ENCODE measurements at regions not wholly inside any gene's neighbourhood (a gene's known extent, or its start where the extent isn't known, plus 50 kb on each side); places are given as distances from the start of the nearest gene placed in this dataset.

- TF ChIP-seq YY1 (IDR thresholded peaks at IDR 0.05; ENCODE audit: low read depth), result no peak
- no peak for TF ChIP-seq EP300 (IDR thresholded peaks at IDR 0.05; ENCODE audit: borderline replicate concordance)
- no peak for TF ChIP-seq CREB1 (IDR thresholded peaks at IDR 0.05; ENCODE audit: low read depth)
- no peak for TF ChIP-seq EGR1 (IDR thresholded peaks at IDR 0.05)
- no peak for TF ChIP-seq RAD21 (IDR thresholded peaks at IDR 0.05; ENCODE audit: low read depth)
- TF ChIP-seq REST (IDR thresholded peaks at IDR 0.05; ENCODE audit: low read depth), result no peak
These were observed 483.5 kb upstream of the TNC start for GRCh38 chr9:115601434-115601833.

- TF ChIP-seq ZBTB7A (IDR thresholded peaks at IDR 0.05; ENCODE audit: low read depth), result no peak
- TF ChIP-seq MAX (IDR thresholded peaks at IDR 0.05), result no peak
- TF ChIP-seq EGR1 (IDR thresholded peaks at IDR 0.05), result no peak
- TF ChIP-seq FOXM1 (IDR thresholded peaks at IDR 0.05; ENCODE audit: borderline replicate concordance, low read depth), result no peak
- no peak for TF ChIP-seq TCF12 (IDR thresholded peaks at IDR 0.05; ENCODE audit: low read depth)
- no peak for TF ChIP-seq TAF1 (IDR thresholded peaks at IDR 0.05; ENCODE audit: low read depth)
- TF ChIP-seq NFIC (IDR thresholded peaks at IDR 0.05), result no peak
- TF ChIP-seq RAD21 (IDR thresholded peaks at IDR 0.05; ENCODE audit: low read depth), result no peak
- TF ChIP-seq CREB1 (IDR thresholded peaks at IDR 0.05; ENCODE audit: low read depth), result no peak
- TF ChIP-seq USF1 (IDR thresholded peaks at IDR 0.05), result no peak
- TF ChIP-seq TEAD4 (IDR thresholded peaks at IDR 0.05), result no peak
- no peak for TF ChIP-seq CEBPB (IDR thresholded peaks at IDR 0.05)
These were observed 487.0 kb upstream of the TNC start for GRCh38 chr9:115604831-115605483.

GRCh38 chr9:115606838-115607237 lies 488.9 kb upstream of the TNC start:
- TF ChIP-seq CREB1 (IDR thresholded peaks at IDR 0.05; ENCODE audit: low read depth) (no peak), EGR1 (IDR thresholded peaks at IDR 0.05) (no peak), NFIC (IDR thresholded peaks at IDR 0.05) (no peak), TCF12 (IDR thresholded peaks at IDR 0.05; ENCODE audit: low read depth) (no peak), FOXM1 (IDR thresholded peaks at IDR 0.05; ENCODE audit: borderline replicate concordance, low read depth) (no peak), TEAD4 (IDR thresholded peaks at IDR 0.05) (no peak), USF1 (IDR thresholded peaks at IDR 0.05) (no peak), YY1 (IDR thresholded peaks at IDR 0.05; ENCODE audit: low read depth) (no peak), TAF1 (IDR thresholded peaks at IDR 0.05; ENCODE audit: low read depth) (no peak), EP300 (IDR thresholded peaks at IDR 0.05; ENCODE audit: borderline replicate concordance) (no peak), MAX (IDR thresholded peaks at IDR 0.05) (no peak)

GRCh38 chr9:115614326-115614999 lies 496.5 kb upstream of the TNC start:
- no peak for TF ChIP-seq RAD21 (IDR thresholded peaks at IDR 0.05; ENCODE audit: low read depth)
- TF ChIP-seq TCF12 (IDR thresholded peaks at IDR 0.05; ENCODE audit: low read depth), result no peak
- no peak for TF ChIP-seq REST (IDR thresholded peaks at IDR 0.05; ENCODE audit: low read depth)
- no peak for TF ChIP-seq TEAD4 (IDR thresholded peaks at IDR 0.05)
- TF ChIP-seq FOXM1 (IDR thresholded peaks at IDR 0.05; ENCODE audit: borderline replicate concordance, low read depth), result no peak
- TF ChIP-seq ZBTB7A (IDR thresholded peaks at IDR 0.05; ENCODE audit: low read depth), result no peak
- TF ChIP-seq USF1 (IDR thresholded peaks at IDR 0.05), result no peak
- no peak for TF ChIP-seq EGR1 (IDR thresholded peaks at IDR 0.05)
- no peak for TF ChIP-seq CEBPB (IDR thresholded peaks at IDR 0.05)
- no peak for TF ChIP-seq MAX (IDR thresholded peaks at IDR 0.05)
- TF ChIP-seq YY1 (IDR thresholded peaks at IDR 0.05; ENCODE audit: low read depth), result no peak
- TF ChIP-seq TAF1 (IDR thresholded peaks at IDR 0.05; ENCODE audit: low read depth), result no peak
- no peak for TF ChIP-seq EP300 (IDR thresholded peaks at IDR 0.05; ENCODE audit: borderline replicate concordance)
- TF ChIP-seq NFIC (IDR thresholded peaks at IDR 0.05), result no peak
- TF ChIP-seq CREB1 (IDR thresholded peaks at IDR 0.05; ENCODE audit: low read depth), result no peak

- TF ChIP-seq ZBTB7A (IDR thresholded peaks at IDR 0.05; ENCODE audit: low read depth), result no peak
- TF ChIP-seq YY1 (IDR thresholded peaks at IDR 0.05; ENCODE audit: low read depth), result no peak
- no peak for TF ChIP-seq CREB1 (IDR thresholded peaks at IDR 0.05; ENCODE audit: low read depth)
- no peak for TF ChIP-seq NFIC (IDR thresholded peaks at IDR 0.05)
- no peak for TF ChIP-seq MAX (IDR thresholded peaks at IDR 0.05)
- no peak for TF ChIP-seq EP300 (IDR thresholded peaks at IDR 0.05; ENCODE audit: borderline replicate concordance)
- TF ChIP-seq USF1 (IDR thresholded peaks at IDR 0.05), result no peak
- TF ChIP-seq RAD21 (IDR thresholded peaks at IDR 0.05; ENCODE audit: low read depth), result no peak
- no peak for TF ChIP-seq REST (IDR thresholded peaks at IDR 0.05; ENCODE audit: low read depth)
- TF ChIP-seq TEAD4 (IDR thresholded peaks at IDR 0.05), result no peak
- no peak for TF ChIP-seq EGR1 (IDR thresholded peaks at IDR 0.05)
- no peak for TF ChIP-seq TCF12 (IDR thresholded peaks at IDR 0.05; ENCODE audit: low read depth)
- TF ChIP-seq FOXM1 (IDR thresholded peaks at IDR 0.05; ENCODE audit: borderline replicate concordance, low read depth), result no peak
- TF ChIP-seq CEBPB (IDR thresholded peaks at IDR 0.05), result no peak
- no peak for TF ChIP-seq TAF1 (IDR thresholded peaks at IDR 0.05; ENCODE audit: low read depth)
These were observed 497.0 kb upstream of the TNC start for GRCh38 chr9:115615000-115615401.
